PC-9 (cell line): ENCODE measurements at regions not wholly inside any gene's neighbourhood (a gene's known extent, or its start where the extent isn't known, plus 50 kb on each side); places are given as distances from the start of the nearest gene placed in this dataset.

Source experiments
- BruUV-seq: library from RNA; stranded (reverse); fragments of 400-500 nt; replicated peaks from 2 replicates; lab custom pipeline; 2021; lab: Mats Ljungman, UMichigan
- CTCF ChIA-PET: fragments of 300-600 bp; sonication (Branson Sonifier 250); formaldehyde crosslinking; loops from one replicate; lab custom pipeline; 2022; ENCODE audit warnings: antibody characterized with exemption; lab: Charles Lee
- POLR2A ChIA-PET: fragments of 300-600 bp; sonication (Branson Sonifier 250); formaldehyde crosslinking; loops from one replicate; lab custom pipeline; 2022; ENCODE audit warnings: antibody characterized with exemption; ENCODE audit not compliant: unreplicated experiment; lab: Charles Lee
- DNase-seq, 2 experiments: peaks; one replicate each; pipeline versions ENCODE4 v3.0.0 to v3.0.0-alpha.2; 2015 to 2022; ENCODE audit warnings: mixed read lengths in 1 of 2
- H2AFZ ChIP-seq: fragments of 200-600 bp; sonication (generic); 2 replicates; pipeline ENCODE4 v1.8.1; 2017; ENCODE audit warnings: antibody characterized with exemption
- H3F3A ChIP-seq: fragments of 200-600 bp; sonication (generic); 2 replicates; pipeline ENCODE4 v1.8.1; 2017; ENCODE audit warnings: antibody characterized with exemption, mild to moderate bottlenecking, low read depth; ENCODE audit not compliant: insufficient read depth
- H3K27ac ChIP-seq: fragments of 200-600 bp; sonication (generic); 2 replicates; pipeline ENCODE4 v1.6.1; 2016; ENCODE audit warnings: mixed run types
- H3K27me3 ChIP-seq: fragments of 200-600 bp; sonication (generic); 2 replicates; pipeline ENCODE4 v1.6.1; 2016; ENCODE audit warnings: low read depth, mixed run types; ENCODE audit not compliant: insufficient read depth
- H3K36me3 ChIP-seq: fragments of 200-600 bp; sonication (generic); 2 replicates; pipeline ENCODE4 v1.6.1; 2016; ENCODE audit warnings: low read depth, mixed run types
- H3K4me1 ChIP-seq: fragments of 200-600 bp; sonication (generic); replicated peaks from 2 replicates; pipeline ENCODE4 v1.6.1; 2016; ENCODE audit warnings: mixed run types; ENCODE audit not compliant: insufficient read depth
- H3K4me2 ChIP-seq: fragments of 200-600 bp; sonication (generic); 2 replicates; pipeline ENCODE4 v1.6.1; 2017; ENCODE audit warnings: mixed run types
- H3K4me3 ChIP-seq: fragments of 200-600 bp; sonication (generic); 2 replicates; pipeline ENCODE4 v1.6.1; 2016; ENCODE audit warnings: mixed run types
- H3K79me2 ChIP-seq: fragments of 200-600 bp; sonication (generic); 2 replicates; pipeline ENCODE4 v1.6.1; 2017; ENCODE audit warnings: low read depth, mixed run types
- H3K9me2 ChIP-seq: fragments of 200-600 bp; sonication (generic); 2 replicates; pipeline ENCODE4 v1.8.1; 2017; ENCODE audit warnings: mild to moderate bottlenecking; ENCODE audit not compliant: insufficient read depth
- H3K9me3 ChIP-seq: fragments of 200-600 bp; sonication (generic); 2 replicates; pipeline ENCODE4 v1.8.1; 2016; ENCODE audit warnings: low read depth; ENCODE audit not compliant: insufficient read depth
- H4K20me1 ChIP-seq: fragments of 200-600 bp; sonication (generic); 2 replicates; pipeline ENCODE4 v1.8.1; 2017; ENCODE audit not compliant: insufficient read depth
- EZH2 ChIP-seq: fragments of 200-600 bp; sonication (generic); IDR thresholded peaks from 2 replicates; pipeline ENCODE4 v1.8.0; 2017; ENCODE audit warnings: antibody characterized with exemption, low read depth
- intact Hi-C: fragments of 100-400 bp; cut with micrococcal nuclease; formaldehyde crosslinking; loops from one replicate; pipeline ENCODE4 v1.10.0; 2022; ENCODE audit not compliant: unreplicated experiment
- TF ChIP-seq, protein P1 (sequence below): fragments of 200-600 bp; sonication (generic); conservative IDR thresholded peaks from 2 replicates; pipeline ENCODE4 v1.6.1; 2017; ENCODE audit warnings: mixed run types, antibody characterized with exemption, mild to moderate bottlenecking, moderate library complexity

GRCh38 chr18:73668051-73668450, 479.6 kb downstream of the FBXO15 start:
- no peaks in the 10 kb centered on the region for H3K27me3 ChIP-seq
- no peaks in the 10 kb centered on the region for H3K36me3 ChIP-seq
- H3K79me2 ChIP-seq: no peaks in the 10 kb centered on the region
- POLR2A ChIA-PET: no interaction called here
- no peaks in the 10 kb centered on the region for H3K9me2 ChIP-seq
- peaks cover 16% of the 10 kb centered on the region for H3K4me1 ChIP-seq
- no peak overlapping the region for H3K4me3 ChIP-seq
- H2AFZ ChIP-seq: no peak overlapping the region
- CTCF ChIA-PET: no interaction called here
- DNase-seq: no peak
- no TSS peak for BruUV-seq
- intact Hi-C loops: no loop called here
- H3F3A ChIP-seq: peaks cover 12% of the 10 kb centered on the region; the same call in 1 of the 2 replicates
- no peak for TF ChIP-seq EZH2
- TF ChIP-seq, protein P1, sequence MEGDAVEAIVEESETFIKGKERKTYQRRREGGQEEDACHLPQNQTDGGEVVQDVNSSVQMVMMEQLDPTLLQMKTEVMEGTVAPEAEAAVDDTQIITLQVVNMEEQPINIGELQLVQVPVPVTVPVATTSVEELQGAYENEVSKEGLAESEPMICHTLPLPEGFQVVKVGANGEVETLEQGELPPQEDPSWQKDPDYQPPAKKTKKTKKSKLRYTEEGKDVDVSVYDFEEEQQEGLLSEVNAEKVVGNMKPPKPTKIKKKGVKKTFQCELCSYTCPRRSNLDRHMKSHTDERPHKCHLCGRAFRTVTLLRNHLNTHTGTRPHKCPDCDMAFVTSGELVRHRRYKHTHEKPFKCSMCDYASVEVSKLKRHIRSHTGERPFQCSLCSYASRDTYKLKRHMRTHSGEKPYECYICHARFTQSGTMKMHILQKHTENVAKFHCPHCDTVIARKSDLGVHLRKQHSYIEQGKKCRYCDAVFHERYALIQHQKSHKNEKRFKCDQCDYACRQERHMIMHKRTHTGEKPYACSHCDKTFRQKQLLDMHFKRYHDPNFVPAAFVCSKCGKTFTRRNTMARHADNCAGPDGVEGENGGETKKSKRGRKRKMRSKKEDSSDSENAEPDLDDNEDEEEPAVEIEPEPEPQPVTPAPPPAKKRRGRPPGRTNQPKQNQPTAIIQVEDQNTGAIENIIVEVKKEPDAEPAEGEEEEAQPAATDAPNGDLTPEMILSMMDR: no peak
- H3K27ac ChIP-seq: no peak overlapping the region
- H3K9me3 ChIP-seq: no peaks in the 10 kb centered on the region
- H4K20me1 ChIP-seq: no peaks in the 10 kb centered on the region
- H3K4me2 ChIP-seq: no peak overlapping the region

DNA sequence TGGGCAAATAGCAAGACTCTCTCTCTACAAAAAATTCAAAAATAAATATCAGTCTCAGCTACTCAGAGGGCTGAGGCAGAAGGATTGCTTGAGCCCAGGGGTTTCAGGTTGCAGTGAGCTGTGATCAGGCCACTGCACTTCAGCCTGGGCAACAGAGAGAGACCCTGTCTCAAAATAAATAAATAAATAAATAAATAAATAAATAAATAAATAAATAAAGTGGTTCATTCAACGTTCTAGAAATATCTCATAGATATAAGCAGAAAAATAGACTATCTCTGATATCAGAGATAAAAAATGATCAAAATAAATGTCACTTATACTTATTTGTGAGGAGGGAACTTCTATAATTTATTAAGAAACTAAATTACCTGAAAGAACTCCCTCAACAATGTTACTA, 480.9 kb downstream of the FBXO15 start:
- TF ChIP-seq EZH2: no peak
- TF ChIP-seq, protein P1: no peak
- no peaks in the 10 kb centered on the region for H3K9me2 ChIP-seq
- no peaks in the 10 kb centered on the region for H4K20me1 ChIP-seq
- no peaks in the 10 kb centered on the region for H3K27me3 ChIP-seq
- ChIA-PET POLR2A (no interaction called here), CTCF (no interaction called here)
- no TSS peak for BruUV-seq
- no peak overlapping the region for H3K4me2 ChIP-seq
- H3K27ac ChIP-seq: no peak overlapping the region
- no peaks in the 10 kb centered on the region for H3K79me2 ChIP-seq
- H3K4me3 ChIP-seq: no peak overlapping the region
- H3K9me3 ChIP-seq: no peaks in the 10 kb centered on the region
- DNase-seq: no peak
- no peaks in the 10 kb centered on the region for H3K36me3 ChIP-seq
- no peak overlapping the region for H2AFZ ChIP-seq
- H3K4me1 ChIP-seq: peaks cover 16% of the 10 kb centered on the region
- intact Hi-C loops: no loop called here
- peaks cover 12% of the 10 kb centered on the region; the same call in 1 of the 2 replicates for H3F3A ChIP-seq

- Histone ChIP-seq H3K4me2 (no peak overlapping the region), H3K27me3 (no peaks in the 10 kb centered on the region), H2AFZ (no peak overlapping the region), H3F3A (peaks cover 7% of the 10 kb centered on the region; the same call in 1 of the 2 replicates), H3K79me2 (no peaks in the 10 kb centered on the region), H4K20me1 (no peaks in the 10 kb centered on the region), H3K9me2 (no peaks in the 10 kb centered on the region), H3K9me3 (no peaks in the 10 kb centered on the region), H3K27ac (no peak overlapping the region), H3K4me3 (no peak overlapping the region), H3K4me1 (peaks cover 10% of the 10 kb centered on the region), H3K36me3 (no peaks in the 10 kb centered on the region)
- ChIA-PET POLR2A (no interaction called here), CTCF (no interaction called here)
- no TSS peak for BruUV-seq
- intact Hi-C loops: no loop called here
- TF ChIP-seq, protein P1: no peak
- TF ChIP-seq EZH2: no peak
- no peak for DNase-seq
Observed at GRCh38 chr18:73664896-73665295, 482.7 kb downstream of the FBXO15 start.
